ENCODE measurements at regions not wholly inside any gene's neighbourhood (a gene's known extent, or its start where the extent isn't known, plus 50 kb on each side); places are given as distances from the start of the nearest gene placed in this dataset.
A peak's percentile ranks its signal among the peaks of the same experiment; 100 is the strongest.

DNA sequence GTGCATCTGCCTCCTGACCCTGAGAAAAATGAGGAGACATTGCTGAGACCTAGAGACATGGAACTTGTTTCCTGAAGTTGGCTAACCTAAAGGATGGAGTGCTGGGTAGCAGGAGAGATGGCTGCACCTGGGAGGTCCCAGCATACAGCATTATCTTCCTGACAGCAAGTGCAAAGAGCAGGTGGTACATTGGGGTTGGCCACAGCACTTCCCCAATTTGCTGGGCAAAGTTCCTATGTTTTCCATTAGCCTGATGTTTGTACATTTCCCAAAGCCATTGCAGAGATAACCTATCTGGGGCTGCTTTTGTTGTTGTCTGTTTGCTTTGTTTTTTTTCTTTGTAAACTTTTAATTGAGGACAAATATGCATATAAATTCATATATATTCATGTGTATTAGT, 296.7 kb downstream of the HRH4 start:
- Histone ChIP-seq H3K4me3 (ENCODE audit: extremely low read depth in 1 of 4, insufficient read depth in 2 of 4, low read depth in 3 of 4, low read length in 4 of 4) (no peak overlapping the region), H2BK15ac (ENCODE audit: low read length) (no peak overlapping the region), H3K14ac (ENCODE audit: insufficient read length) (no peak overlapping the region), H4K20me1 (replicated peaks in 1 of 2; ENCODE audit: control insufficient read depth in 1 of 2, insufficient read depth in 2 of 2, low read length in 2 of 2) (peaks cover 0 to 2% of the 10 kb centered on the region in 2 experiments), H2BK20ac (ENCODE audit: low read length) (no peak overlapping the region), H3K79me2 (ENCODE audit: control insufficient read depth in 1 of 2, insufficient read depth in 2 of 2, low read length in 2 of 2) (no peaks in the 10 kb centered on the region), H3K23ac (ENCODE audit: insufficient read length) (no peak overlapping the region), H3K23me2 (ENCODE audit: low read depth, low read length) (no peaks in the 10 kb centered on the region), H3K18ac (ENCODE audit: extremely low read depth, low read length) (no peak overlapping the region), H3K4ac (replicated peaks; ENCODE audit: insufficient read length, low read depth, low read length) (no peak overlapping the region), H3K4me2 (ENCODE audit: insufficient read depth in 1 of 2, low read depth in 2 of 2, low read length in 2 of 2) (no peak overlapping the region), H4K5ac (ENCODE audit: insufficient read length, low read depth, low read length) (no peak overlapping the region), H3K36me3 (ENCODE audit: control insufficient read depth in 2 of 4, insufficient read depth in 4 of 4, low read length in 3 of 4) (no peaks in the 10 kb centered on the region), H2AK5ac (ENCODE audit: low read depth, low read length) (no peak overlapping the region), H3K4me1 (replicated peaks in 1 of 4; ENCODE audit: control insufficient read depth in 3 of 4, insufficient read depth in 4 of 4, low read length in 3 of 4) (no peaks in the 10 kb centered on the region; a peak in 1 of 7 replicates), H3K79me1 (ENCODE audit: low read depth, low read length) (no peaks in the 10 kb centered on the region), H3K56ac (replicated peaks; ENCODE audit: insufficient read length, low read depth, low read length) (no peak overlapping the region), H3K9me3 (ENCODE audit: insufficient read depth in 2 of 2, low read depth in 1 of 2, low read length in 1 of 2) (no peaks in the 10 kb centered on the region), H2BK120ac (replicated peaks; ENCODE audit: low read depth, low read length) (peak overlapping the region; percentile 15), H4K8ac (ENCODE audit: extremely low read depth, insufficient read depth, low read length) (no peak overlapping the region), H2AFZ (ENCODE audit: low read length) (0 out of 2 replicates have a peak overlapping the region, but pooled peaks have one; percentile 11), H3K27me3 (replicated peaks in 1 of 4; ENCODE audit: control insufficient read depth in 3 of 4, extremely low read depth in 1 of 4, insufficient read depth in 3 of 4, low read length in 3 of 4) (no peaks in the 10 kb centered on the region), H3K9ac (replicated peaks in 1 of 4; ENCODE audit: extremely low read depth in 1 of 4, low read depth in 3 of 4, low read length in 3 of 4) (no peak overlapping the region), H2BK5ac (ENCODE audit: low read depth, low read length) (no peak overlapping the region), H2BK12ac (ENCODE audit: low read depth, low read length) (no peak overlapping the region), H4K91ac (replicated peaks; ENCODE audit: insufficient read length, low read length) (no peak overlapping the region), H3K27ac (ENCODE audit: low read depth, low read length) (no peak overlapping the region)
- no peak for DNase-seq (ENCODE audit: low read depth in 1 of 2, low spot score in 2 of 2)
- ChIA-PET POLR2A (ENCODE audit: partially characterized antibody) (no interaction called here), CTCF (ENCODE audit: partially characterized antibody) (no interaction called here)
- FAIRE-seq: no peak
- TF ChIP-seq SUZ12 (IDR thresholded peaks at IDR 0.05; ENCODE audit: low read length): no peak
- TF ChIP-seq CBX8 (IDR thresholded peaks at IDR 0.05; ENCODE audit: borderline replicate concordance, low read depth, low read length): no peak
- TF ChIP-seq CEBPB (IDR thresholded peaks at IDR 0.05; ENCODE audit: low read depth, low read length): no peak
- TF ChIP-seq, protein P1, sequence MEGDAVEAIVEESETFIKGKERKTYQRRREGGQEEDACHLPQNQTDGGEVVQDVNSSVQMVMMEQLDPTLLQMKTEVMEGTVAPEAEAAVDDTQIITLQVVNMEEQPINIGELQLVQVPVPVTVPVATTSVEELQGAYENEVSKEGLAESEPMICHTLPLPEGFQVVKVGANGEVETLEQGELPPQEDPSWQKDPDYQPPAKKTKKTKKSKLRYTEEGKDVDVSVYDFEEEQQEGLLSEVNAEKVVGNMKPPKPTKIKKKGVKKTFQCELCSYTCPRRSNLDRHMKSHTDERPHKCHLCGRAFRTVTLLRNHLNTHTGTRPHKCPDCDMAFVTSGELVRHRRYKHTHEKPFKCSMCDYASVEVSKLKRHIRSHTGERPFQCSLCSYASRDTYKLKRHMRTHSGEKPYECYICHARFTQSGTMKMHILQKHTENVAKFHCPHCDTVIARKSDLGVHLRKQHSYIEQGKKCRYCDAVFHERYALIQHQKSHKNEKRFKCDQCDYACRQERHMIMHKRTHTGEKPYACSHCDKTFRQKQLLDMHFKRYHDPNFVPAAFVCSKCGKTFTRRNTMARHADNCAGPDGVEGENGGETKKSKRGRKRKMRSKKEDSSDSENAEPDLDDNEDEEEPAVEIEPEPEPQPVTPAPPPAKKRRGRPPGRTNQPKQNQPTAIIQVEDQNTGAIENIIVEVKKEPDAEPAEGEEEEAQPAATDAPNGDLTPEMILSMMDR (IDR thresholded peaks at IDR 0.05; ENCODE audit: control extremely low read depth in 1 of 3, insufficient read depth in 1 of 3, low read depth in 1 of 3, low read length in 3 of 3): no peak
- TF ChIP-seq MAFK (IDR thresholded peaks at IDR 0.05; ENCODE audit: low read depth, low read length): no peak
- TF ChIP-seq HDAC6 (IDR thresholded peaks at IDR 0.05; ENCODE audit: low read depth, low read length): no peak
- no peak for TF ChIP-seq SP2 (IDR thresholded peaks at IDR 0.05; ENCODE audit: low read length)
- TF ChIP-seq, protein P2, sequence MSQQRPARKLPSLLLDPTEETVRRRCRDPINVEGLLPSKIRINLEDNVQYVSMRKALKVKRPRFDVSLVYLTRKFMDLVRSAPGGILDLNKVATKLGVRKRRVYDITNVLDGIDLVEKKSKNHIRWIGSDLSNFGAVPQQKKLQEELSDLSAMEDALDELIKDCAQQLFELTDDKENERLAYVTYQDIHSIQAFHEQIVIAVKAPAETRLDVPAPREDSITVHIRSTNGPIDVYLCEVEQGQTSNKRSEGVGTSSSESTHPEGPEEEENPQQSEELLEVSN (IDR thresholded peaks at IDR 0.05): no peak
- TF ChIP-seq, protein P3, sequence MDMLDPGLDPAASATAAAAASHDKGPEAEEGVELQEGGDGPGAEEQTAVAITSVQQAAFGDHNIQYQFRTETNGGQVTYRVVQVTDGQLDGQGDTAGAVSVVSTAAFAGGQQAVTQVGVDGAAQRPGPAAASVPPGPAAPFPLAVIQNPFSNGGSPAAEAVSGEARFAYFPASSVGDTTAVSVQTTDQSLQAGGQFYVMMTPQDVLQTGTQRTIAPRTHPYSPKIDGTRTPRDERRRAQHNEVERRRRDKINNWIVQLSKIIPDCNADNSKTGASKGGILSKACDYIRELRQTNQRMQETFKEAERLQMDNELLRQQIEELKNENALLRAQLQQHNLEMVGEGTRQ (IDR thresholded peaks at IDR 0.05; ENCODE audit: low read length): no peak
- no peak for TF ChIP-seq TBP (IDR thresholded peaks at IDR 0.05; ENCODE audit: low read depth, low read length)
- TF ChIP-seq SIRT6 (IDR thresholded peaks at IDR 0.05; ENCODE audit: low read length): no peak
- TF ChIP-seq CREB1 (IDR thresholded peaks at IDR 0.05): no peak
- no peak for TF ChIP-seq YY1 (IDR thresholded peaks at IDR 0.05; ENCODE audit: low read depth, low read length)
